LHCN-M2 (cell line): ENCODE measurements at regions not wholly inside any gene's neighbourhood (a gene's known extent, or its start where the extent isn't known, plus 50 kb on each side); places are given as distances from the start of the nearest gene placed in this dataset.

Experiments used
- DNase-seq: peaks from one replicate; pipeline ENCODE4 v3.0.0-alpha.2; 2012; ENCODE audit warnings: low read depth

- no peak for DNase-seq
Measured at GRCh38 chr10:117425974-117426566, 50.8 kb upstream of the PDZD8 start.

- no peak for DNase-seq
Measured at GRCh38 chr10:117424883-117425649, 49.8 kb upstream of the PDZD8 start.
